ENCODE measurements at regions not wholly inside any gene's neighbourhood (a gene's known extent, or its start where the extent isn't known, plus 50 kb on each side); places are given as distances from the start of the nearest gene placed in this dataset.

GRCh38 chr9:87113874-87114273 is 166.6 kb upstream of the GAS1 start:
- DNase-seq = no peak
- intact Hi-C loops (cut with DNase I) = no loop called here

DNA sequence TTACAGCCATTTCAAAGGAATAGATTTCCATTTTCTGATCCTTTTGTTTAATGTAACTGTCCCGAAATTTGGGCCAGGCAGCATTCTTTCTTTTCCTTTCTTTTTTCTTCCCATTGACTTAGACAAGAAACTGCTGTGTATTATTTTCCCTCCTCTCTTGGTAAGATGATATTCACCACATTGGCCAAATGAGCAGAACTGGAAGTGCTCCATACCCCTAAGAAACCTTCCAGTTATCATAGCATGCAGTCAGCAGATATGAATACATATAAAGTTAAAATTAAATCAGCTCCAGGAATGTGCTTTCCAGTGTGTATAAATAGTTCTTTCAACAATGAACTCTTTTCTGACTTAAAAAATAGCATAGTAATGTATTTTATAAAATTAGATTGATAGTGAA is 168.5 kb upstream of the GAS1 start:
- DNase-seq = no peak
- intact Hi-C loops (cut with DNase I) = no loop called here

GRCh38 chr9:87116492-87116891 is 169.2 kb upstream of the GAS1 start:
- intact Hi-C loops (cut with DNase I) = no loop called here
- no peak for DNase-seq

DNA sequence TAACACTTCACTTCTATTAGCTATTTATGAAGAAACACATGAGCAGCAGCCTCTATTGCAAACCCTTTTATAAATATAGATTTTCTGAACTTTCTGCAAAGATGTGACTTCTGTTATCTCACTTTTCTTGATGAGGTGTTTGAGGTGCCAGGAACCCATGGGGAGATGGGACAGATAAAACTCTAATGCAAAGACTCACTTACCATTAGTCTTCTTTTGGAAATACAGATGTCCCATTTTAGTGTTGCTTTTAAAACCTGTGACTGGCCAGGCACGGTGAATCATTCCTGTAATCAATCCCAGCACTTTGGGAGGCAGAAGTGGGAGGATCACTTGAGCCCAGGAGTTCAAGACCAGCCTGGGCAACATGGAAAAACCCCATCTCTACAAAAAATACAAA is 171.3 kb upstream of the GAS1 start:
- DNase-seq = no peak
- intact Hi-C loops (cut with DNase I) = no loop called here

- intact Hi-C loops (cut with DNase I) = no loop called here
- peak in 1 of 10 donors; percentile 55 for DNase-seq
These were observed 172.1 kb upstream of the GAS1 start for GRCh38 chr9:87119328-87119881.

DNA sequence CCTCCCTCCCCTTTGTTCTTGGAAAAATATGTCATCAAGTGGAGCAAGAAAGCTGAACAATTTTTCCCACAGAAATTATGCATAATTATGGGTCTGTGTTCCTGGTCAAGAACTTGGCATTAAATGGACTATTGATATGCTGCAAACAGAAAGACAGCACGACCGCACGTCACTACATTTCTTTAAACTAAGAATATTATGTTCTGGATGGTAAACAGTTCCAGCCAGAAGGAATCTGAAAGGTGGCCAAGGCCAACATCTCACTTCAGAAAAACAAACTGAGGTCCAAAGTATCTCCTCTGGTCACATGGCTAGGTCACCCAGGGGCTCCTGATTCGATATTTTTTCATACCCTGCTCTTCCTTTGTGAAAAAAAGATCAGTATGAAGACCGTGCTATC is 173.3 kb upstream of the GAS1 start:
- no peak for DNase-seq
- intact Hi-C loops (cut with DNase I) = no loop called here

- intact Hi-C loops (cut with DNase I) = no loop called here
- DNase-seq = no peak
These were observed 175.8 kb upstream of the GAS1 start for GRCh38 chr9:87122947-87123685.

DNA sequence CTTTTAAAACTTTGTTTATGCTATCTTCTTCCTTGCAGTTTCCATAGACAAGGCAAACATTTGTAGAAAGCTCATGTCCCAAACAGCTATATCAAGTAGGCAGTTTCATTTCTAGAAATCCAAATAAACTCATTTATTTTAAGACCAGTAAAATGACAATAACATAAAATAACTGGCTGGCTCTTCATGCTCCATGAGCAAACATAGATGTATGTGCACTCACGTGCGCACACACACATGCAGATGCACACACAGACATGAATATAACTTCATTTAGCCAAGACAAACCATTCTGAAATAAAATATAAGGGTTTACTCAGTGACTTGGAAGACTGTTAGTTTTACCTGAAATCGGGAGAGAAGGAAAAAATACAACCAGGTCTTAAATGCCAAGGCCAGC is 176.5 kb upstream of the GAS1 start:
- intact Hi-C loops (cut with DNase I) = no loop called here
- no peak for DNase-seq

- no peak for DNase-seq
- intact Hi-C loops (cut with DNase I) = no loop called here
These were observed 178.5 kb upstream of the GAS1 start for GRCh38 chr9:87125819-87126218.

- DNase-seq = no peak
- intact Hi-C loops (cut with DNase I) = no loop called here
These were observed 180.2 kb upstream of the GAS1 start for GRCh38 chr9:87127543-87127942.

DNA sequence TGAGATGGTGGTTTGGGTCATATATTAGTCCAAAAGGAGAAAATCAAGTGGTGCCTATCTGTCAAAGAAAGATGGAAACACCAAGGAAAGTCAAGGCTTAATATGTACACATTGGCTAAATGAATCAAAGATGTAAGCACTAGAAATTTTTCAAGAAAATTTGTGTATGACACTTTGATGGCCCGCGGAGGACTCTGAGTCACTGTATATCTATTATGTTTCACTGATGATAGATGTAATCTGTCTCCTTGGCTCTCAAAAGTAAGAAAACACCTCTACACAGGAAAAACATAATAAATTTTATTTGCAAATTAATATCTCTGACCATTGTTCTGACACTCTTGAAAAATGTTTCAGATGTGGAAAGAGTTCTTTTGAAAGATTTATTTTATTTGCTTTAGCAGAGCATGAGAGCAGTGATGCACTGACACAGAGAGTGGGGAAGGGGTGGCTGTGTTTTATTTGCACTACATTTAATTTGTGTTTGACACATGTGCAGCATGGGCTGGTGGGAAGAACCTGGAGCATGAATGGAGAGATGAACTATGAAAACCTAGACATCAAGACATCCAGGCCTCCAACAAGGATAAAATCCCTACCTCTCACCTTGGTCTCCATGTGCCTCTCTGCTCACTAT is 180.8 kb upstream of the GAS1 start:
- DNase-seq = no peak
- intact Hi-C loops (cut with DNase I) = no loop called here

DNA sequence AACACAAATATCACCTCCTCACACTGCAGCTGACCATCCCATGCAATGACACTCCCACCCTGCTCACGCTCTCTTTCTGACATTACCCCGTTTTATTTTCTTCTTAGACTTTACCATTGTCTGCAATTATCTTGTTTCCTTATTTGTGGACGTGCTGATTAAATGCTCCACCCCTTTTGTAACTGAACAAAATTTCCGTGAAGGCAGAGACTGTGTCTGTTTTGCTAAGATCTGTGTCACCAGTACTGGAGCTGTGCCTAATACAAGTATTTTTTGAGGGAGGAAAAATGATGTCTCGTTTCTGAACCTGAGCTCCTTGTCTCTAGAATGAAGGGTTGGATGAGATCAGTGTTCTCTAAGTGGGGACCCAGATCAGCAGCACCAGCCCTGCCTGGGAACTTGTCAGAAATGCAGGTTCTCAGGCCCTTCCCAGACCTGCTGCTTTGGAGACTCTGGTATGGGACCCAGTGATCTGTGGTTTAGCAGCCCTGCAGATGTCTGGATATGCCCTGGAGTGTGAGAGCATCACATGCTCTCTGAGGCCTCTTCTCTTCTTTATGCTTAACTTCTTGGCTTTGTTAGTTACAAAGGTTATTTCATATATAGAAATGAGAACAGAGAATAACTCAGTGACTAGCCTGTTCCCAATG is 181.7 kb upstream of the GAS1 start:
- intact Hi-C loops (cut with DNase I) = no loop called here
- no peak for DNase-seq

DNA sequence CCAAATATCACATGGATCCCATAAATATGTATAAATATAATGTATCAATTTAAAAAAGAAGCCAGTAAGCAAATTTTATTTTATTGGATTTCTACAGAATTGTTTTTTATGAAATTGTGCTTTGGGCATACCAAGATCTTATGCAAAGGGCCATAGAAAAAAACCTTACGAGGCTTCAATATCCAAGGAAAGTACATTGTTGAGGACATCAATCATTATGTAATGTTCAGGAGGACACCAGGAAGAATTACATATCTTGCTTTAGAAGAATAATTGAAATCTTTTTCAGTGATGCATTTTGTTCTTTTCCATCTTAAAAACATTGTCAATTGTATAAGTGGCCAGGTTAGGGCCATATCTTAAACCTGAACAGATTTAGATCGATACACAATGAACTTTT is 187.8 kb upstream of the GAS1 start:
- DNase-seq = no peak
- intact Hi-C loops (cut with DNase I) = no loop called here

- intact Hi-C loops (cut with DNase I) = no loop called here
- peak in 1 of 10 donors; percentile 13 for DNase-seq
These were observed 190.4 kb upstream of the GAS1 start for GRCh38 chr9:87137718-87138117.

DNA sequence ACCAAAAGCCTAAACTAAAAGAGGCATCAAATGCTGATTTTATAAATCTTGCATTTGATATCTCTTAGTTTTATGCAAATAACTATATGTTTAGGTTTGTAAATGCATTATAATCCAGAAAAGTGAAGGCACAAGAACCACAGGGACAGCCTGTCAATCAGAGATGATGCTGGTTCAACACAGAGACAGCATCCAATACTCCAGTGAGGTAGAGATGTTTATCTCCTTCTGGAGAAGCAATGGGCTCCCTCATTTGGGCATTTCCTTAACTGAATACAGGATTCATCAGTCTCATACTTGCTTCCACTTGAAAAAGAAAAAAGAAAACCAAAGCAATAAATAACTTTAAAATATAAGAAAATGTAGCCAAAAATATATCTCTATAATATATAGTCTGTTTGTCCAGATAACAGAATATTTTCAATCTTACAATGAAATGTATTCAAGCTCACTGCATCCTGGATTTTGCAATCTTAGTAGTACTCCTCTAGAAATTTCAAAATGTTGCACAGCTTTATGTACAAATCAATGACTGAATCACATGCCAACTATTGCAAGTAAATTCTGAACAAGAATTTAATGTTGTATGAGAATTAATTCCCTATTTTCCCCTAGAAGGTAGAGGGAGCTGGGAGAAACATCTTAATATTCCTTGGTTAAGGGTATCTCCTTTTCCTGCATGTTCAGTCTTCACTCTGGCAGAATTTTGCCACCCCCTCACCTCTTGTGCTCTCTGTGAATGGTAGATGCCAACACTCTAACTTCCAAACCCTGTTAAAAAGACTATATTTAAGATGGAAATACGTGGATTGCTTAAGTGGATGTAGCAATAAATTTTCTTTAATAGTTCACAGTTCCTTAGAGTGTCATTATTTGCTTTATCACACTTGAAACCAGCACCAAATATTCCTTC is 191.1 kb upstream of the GAS1 start:
- no peak for DNase-seq

GRCh38 chr9:87139099-87139730 is 191.9 kb upstream of the GAS1 start:
- DNase-seq = no peak
- intact Hi-C loops (cut with DNase I) = no loop called here

More for the DNA sequence above, 191.1 kb upstream of the GAS1 start:
- intact Hi-C loops (cut with DNase I) = no loop called here

GRCh38 chr9:87140142-87140541 is 192.8 kb upstream of the GAS1 start:
- intact Hi-C loops (cut with DNase I) = no loop called here
- DNase-seq = no peak

DNA sequence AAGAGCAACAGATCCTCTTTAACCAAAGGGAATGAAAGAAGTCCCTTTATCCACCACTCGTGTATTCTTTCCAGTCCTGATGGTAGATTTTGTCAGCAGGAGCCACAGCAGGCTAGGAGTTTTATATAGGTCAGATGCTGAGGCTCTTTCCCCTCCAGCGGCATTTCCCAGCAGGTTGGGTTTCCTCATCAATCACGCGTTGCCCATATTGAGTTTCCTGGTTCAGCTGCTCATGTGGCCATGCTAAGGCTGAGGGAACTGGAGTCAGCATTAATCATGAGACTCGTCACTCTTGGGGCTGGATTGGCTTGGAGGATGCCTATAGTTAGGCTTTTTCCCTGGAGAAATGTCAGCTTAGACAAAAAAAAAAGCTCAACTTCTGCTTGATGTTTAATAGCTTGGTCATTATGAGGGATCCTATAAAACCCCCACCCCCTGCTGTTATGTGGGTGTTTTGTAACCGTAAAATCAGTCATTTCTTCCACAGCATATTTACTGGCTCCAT is 193.4 kb upstream of the GAS1 start:
- no peak for DNase-seq
- intact Hi-C loops (cut with DNase I) = no loop called here

- intact Hi-C loops (cut with DNase I) = no loop called here
- DNase-seq = no peak
These were observed 193.8 kb upstream of the GAS1 start for GRCh38 chr9:87141124-87141523.

DNA sequence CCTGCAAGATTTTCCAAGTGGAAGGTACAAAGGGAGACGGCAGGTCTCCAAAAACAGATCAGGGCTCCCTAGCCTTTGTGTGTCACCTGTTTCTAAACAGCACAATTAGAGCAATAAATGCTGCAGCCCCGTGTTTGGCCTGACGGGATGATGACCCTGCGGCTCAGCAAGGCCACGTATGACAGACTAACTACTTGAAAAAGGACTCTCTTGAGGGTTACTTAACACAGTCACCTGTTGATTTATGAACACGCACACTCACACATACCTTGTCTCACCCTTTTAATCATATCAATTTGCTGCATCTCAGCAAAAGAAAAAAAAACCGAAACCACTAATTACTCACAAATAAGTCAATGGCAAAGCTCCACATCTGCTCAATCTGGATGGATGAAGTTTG is 199.6 kb upstream of the GAS1 start:
- intact Hi-C loops (cut with DNase I) = no loop called here
- DNase-seq = no peak
